ENCODE measurements at regions not wholly inside any gene's neighbourhood (a gene's known extent, or its start where the extent isn't known, plus 50 kb on each side); places are given as distances from the start of the nearest gene placed in this dataset.

DNA sequence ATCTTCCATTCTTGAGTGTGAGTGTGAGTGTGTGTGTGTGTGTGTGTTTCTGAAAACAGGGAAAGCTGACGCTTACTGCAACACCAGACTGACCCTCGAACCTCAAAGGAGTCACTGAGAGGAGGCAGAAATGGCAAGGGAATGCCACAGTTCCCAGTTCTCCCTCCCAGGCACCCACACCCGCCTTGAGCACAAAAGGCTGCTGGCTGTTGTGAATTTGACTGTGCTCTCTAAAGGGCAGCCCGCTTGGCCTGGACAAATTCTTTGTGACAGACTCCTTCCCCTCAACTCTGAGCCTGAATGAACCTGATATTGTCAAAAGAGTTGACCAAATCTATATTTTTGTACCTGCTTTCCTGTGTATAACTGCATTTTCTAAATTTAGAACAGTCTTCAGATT is 245.7 kb upstream of the IRX2 start:
- no peak for TF ChIP-seq CTCF (conservative IDR thresholded peaks at IDR 0.05; ENCODE audit: low read depth, low read length)
- DNase-seq (ENCODE audit: low read depth): no peak
- no peak overlapping the region for H3K4me3 ChIP-seq (ENCODE audit: low read depth, low read length)

DNA sequence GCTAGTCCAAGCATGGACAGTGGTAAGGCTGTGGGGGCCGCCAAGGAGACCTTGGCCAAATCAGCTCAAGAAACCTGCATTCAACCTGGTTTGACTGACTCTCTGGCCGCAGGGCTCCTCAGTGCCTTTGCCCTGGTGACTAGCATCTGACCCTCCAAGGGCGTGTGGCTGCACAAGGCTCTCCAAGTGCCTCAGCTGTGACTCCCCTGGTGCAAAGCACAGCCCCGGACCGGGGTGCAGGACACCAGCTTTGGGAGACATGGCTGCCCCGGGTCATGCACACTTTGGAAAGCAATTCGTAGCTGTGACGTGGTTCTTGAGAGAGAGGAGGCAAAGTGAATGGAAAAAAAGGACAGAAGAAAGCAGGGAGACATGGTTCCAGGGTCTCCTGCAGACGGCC is 245.2 kb upstream of the IRX2 start:
- TF ChIP-seq CTCF (conservative IDR thresholded peaks at IDR 0.05; ENCODE audit: low read depth, low read length): no peak
- H3K4me3 ChIP-seq (ENCODE audit: low read depth, low read length): no peak overlapping the region
- no peak for DNase-seq (ENCODE audit: low read depth)

DNA sequence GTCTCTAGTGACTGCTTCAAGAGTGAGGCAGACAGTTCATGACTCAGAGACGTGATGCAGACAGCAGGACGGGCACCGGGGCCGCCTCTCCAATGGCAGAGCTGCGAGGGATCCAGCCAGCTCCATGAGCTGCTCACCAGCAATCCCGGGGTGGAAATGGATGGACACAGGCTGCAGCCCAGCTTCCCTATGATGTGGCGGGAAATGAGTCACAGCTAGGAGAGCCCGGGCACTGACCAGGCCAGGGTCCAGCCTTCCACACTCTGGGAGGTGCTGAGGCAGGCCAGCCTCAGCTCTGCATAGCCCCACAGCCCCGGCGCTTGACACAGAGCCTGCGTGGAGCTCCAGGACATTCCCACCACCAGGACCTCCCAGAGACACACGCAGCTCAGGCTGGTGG is 244.8 kb upstream of the IRX2 start:
- TF ChIP-seq CTCF (conservative IDR thresholded peaks at IDR 0.05; ENCODE audit: low read depth, low read length): no peak
- no peak for DNase-seq (ENCODE audit: low read depth)
- no peak overlapping the region for H3K4me3 ChIP-seq (ENCODE audit: low read depth, low read length)

DNA sequence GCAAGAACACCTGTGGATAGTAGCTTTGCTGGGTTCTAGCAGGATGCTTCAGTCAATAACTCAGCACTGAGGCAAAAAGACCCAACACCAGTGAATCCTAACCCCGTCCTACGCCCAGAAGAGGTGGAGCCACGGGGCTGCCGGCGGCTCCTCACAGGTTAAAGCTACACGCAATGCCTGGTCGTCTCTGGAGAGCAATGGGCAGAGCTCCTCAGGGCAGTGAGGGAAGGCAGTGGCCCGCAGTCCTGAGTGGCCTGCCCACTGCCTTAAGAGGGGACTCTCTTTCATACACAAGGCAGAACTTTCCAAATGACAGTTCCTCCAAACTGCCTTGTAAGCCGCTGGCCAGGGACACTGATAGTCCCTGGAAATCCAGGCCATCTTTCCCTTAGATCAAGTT is 244.2 kb upstream of the IRX2 start:
- no peak for DNase-seq (ENCODE audit: low read depth)
- TF ChIP-seq CTCF (conservative IDR thresholded peaks at IDR 0.05; ENCODE audit: low read depth, low read length): no peak
- H3K4me3 ChIP-seq (ENCODE audit: low read depth, low read length): no peak overlapping the region

- no peak overlapping the region for H3K4me3 ChIP-seq (ENCODE audit: low read depth, low read length)
- TF ChIP-seq CTCF (conservative IDR thresholded peaks at IDR 0.05; ENCODE audit: low read depth, low read length): no peak
- no peak for DNase-seq (ENCODE audit: low read depth)
Measured at GRCh38 chr5:2995035-2995434, 243.6 kb upstream of the IRX2 start.

DNA sequence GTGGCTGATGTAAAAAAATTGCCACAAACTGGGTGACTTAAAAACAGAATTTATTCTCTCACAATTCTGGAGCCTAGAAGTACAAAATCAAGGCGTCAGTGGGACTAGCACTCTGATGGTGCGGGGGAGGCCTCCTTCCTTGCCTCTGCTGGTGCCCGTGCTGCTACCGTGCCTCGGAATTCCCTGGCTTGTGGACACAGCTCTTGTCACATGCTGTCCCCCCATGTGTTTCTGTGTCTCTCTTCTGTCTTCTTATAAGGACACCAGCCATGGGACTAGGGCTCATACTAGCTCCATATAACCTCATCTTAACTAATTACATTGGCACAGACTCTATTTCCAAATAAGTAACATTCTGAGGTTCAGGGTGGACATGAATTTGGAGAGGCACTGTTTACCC is 242.3 kb upstream of the IRX2 start:
- no peak overlapping the region for H3K4me3 ChIP-seq (ENCODE audit: low read depth, low read length)
- no peak for TF ChIP-seq CTCF (conservative IDR thresholded peaks at IDR 0.05; ENCODE audit: low read depth, low read length)
- no peak for DNase-seq (ENCODE audit: low read depth)

DNA sequence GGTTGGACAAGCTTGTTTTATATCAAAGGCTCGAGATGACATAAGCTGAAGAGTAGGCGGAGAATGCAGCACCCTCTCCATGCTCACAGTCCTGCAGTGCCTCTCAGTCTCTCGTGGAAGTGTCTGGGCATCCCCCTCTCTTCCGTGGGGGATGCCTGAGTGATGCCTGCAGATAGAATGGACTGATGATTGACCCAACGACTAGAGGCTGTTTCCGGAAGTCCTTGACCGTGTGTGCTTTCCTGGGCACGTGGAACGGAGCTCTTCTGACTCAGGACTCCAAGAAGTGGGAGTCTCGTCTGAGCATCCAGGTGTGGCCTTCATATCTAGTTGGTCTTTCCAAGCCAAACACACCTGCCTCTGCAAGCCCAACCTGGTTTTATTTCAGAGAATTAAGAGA is 241.8 kb upstream of the IRX2 start:
- no peak overlapping the region for H3K4me3 ChIP-seq (ENCODE audit: low read depth, low read length)
- no peak for TF ChIP-seq CTCF (conservative IDR thresholded peaks at IDR 0.05; ENCODE audit: low read depth, low read length)
- no peak for DNase-seq (ENCODE audit: low read depth)
